Heart left ventricle (tissue), 13 donors: ENCODE measurements at regions not wholly inside any gene's neighbourhood (a gene's known extent, or its start where the extent isn't known, plus 50 kb on each side); places are given as distances from the start of the nearest gene placed in this dataset.

Source experiments
- POLR2A ChIP-seq, 2 donors: fragments of 450-650 bp; IDR thresholded peaks; one replicate each; pipeline ENCODE4 v1.6.1; 2017; ENCODE audit warnings: antibody characterized with exemption in 2 of 2, mild to moderate bottlenecking in 2 of 2, moderate library complexity in 2 of 2
- TF ChIP-seq, protein P1 (sequence below), 12 donors: fragments of 200-600 bp; sonication (generic) in 4 of 12; IDR thresholded peaks; one replicate each; pipeline versions ENCODE4 v1.5.0 to v1.8.0; 2018 to 2022; ENCODE audit warnings: antibody characterized with exemption in 12 of 12, mild to moderate bottlenecking in 5 of 12
- donor health status: ischemic (EF 13 %, LVEDD 7.1; RV severe dilation, severe dysfunction).
- donor health status: DM: no; HTN: yes; CAD: no.
- donor health status: DM: no; HTN: no; CAD: no.
- donor health status: ischemic (EF 25% LVEDD 6.9; RV normal size, moderate dysfunction).
- donor health status: ischemic (EF 25% LVEDD 5.7; RV mildly dilated, moderate dysfunction).
- donor health status: ischemic (EF 35%, LVEDD 5.7; RV mildly dilated, moderate dysfunction).
- donor health status: nonischemic (EF 11% LVEDD 7.7; RV severe dilation, severe dysfunction).
- donor health status: DM: yes; HTN: yes; CAD: no.
- donor health status: PGD.
- donor health status: ischemic (EF 29% LVEDD 5.4; RV normal size, mild dysfunction).
- donor health status: nonischemic (EF 23%, LVEDD 6.1; RV moderate dilation, normal function).

DNA sequence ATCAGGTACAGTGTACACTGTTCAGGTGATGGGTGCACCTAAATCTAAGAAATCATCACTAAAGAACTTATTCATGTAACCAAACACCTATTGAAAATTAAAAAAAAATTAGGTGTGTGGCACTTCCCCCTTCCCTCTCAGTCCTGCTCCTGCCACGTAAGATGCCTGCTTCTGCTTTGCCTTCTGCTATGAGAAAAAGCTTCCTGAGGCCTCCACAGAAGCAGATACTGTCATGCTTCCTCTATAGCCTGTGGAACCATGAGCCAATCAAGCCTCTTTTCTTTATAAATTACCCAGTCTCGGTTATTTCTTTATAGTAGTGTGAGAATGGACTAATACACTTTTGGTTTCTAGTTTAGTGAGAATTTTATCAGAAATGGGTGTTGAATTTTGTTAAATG lies 459.8 kb upstream of the DIPK2B start:
- TF ChIP-seq POLR2A (IDR thresholded peaks at IDR 0.05), result no peak
- TF ChIP-seq, protein P1, sequence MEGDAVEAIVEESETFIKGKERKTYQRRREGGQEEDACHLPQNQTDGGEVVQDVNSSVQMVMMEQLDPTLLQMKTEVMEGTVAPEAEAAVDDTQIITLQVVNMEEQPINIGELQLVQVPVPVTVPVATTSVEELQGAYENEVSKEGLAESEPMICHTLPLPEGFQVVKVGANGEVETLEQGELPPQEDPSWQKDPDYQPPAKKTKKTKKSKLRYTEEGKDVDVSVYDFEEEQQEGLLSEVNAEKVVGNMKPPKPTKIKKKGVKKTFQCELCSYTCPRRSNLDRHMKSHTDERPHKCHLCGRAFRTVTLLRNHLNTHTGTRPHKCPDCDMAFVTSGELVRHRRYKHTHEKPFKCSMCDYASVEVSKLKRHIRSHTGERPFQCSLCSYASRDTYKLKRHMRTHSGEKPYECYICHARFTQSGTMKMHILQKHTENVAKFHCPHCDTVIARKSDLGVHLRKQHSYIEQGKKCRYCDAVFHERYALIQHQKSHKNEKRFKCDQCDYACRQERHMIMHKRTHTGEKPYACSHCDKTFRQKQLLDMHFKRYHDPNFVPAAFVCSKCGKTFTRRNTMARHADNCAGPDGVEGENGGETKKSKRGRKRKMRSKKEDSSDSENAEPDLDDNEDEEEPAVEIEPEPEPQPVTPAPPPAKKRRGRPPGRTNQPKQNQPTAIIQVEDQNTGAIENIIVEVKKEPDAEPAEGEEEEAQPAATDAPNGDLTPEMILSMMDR (IDR thresholded peaks at IDR 0.05), result no peak
